Dermis blood vessel endothelial cell (primary cell): ENCODE measurements at regions not wholly inside any gene's neighbourhood (a gene's known extent, or its start where the extent isn't known, plus 50 kb on each side); places are given as distances from the start of the nearest gene placed in this dataset.

Experiments used
- DNase-seq: peaks from one replicate; pipeline ENCODE4 v3.0.0; 2010

DNA sequence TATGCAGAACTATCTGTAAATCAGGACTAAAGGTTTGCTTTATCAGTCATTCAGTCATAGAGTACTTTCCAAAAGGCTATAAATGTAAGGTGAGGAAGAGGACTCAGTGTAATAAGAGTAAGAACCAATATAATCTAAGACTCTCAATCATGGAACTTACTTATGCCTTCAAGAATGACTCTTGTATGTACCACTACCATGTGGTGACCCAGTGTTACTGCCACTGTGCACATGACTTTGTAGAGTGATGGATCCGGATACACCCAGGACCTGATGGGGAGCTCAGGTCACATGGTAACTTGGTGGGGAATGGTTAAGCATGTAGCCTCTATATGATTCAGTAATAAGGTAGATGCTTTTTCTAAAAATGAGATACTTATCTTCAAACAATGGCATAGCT lies 2099.8 kb downstream of the MRPL39 start:
- DNase-seq = no peak

DNA sequence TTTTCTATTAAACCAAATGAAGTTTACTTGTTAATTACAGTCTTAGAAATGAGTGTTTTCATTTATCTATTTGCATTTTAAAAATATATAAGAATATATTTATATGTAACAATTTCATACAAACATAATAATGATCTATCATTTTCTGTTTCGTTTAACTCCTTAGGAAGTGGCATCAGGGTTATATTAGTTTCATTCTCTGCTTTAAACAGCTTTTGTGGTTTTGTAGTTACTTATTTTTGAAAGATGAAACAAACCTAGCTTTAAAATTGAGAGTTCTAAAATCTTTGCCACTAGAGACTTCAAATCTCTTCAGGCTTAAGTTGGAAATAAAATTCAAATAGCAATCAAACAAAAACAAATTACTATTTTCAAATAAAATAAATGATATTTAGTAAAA lies 2110.6 kb downstream of the MRPL39 start:
- DNase-seq = no peak

GRCh38 chr21:23488245-23488644 lies 2119.0 kb downstream of the MRPL39 start:
- no peak for DNase-seq

GRCh38 chr21:23480591-23481270 lies 2126.6 kb downstream of the MRPL39 start:
- DNase-seq = no peak

DNA sequence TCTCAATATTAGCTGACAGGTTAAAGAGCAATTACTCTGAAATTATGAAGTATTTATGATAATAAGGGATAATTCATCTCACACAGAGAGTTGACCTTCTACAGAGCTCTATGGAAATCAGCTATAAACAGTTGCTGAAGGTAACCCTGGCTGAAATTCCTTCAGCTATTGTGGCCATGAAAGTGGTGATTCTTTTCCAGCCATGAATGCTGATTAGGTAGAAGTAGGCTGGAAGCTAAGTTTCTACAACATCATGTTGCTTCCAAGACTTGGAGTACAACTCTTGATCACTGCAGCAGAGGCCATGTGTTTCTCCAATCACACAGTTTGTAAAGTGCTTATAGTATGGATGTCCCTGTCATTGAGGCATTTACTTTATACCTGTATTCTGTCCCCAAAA lies 2128.9 kb downstream of the MRPL39 start:
- no peak for DNase-seq

DNA sequence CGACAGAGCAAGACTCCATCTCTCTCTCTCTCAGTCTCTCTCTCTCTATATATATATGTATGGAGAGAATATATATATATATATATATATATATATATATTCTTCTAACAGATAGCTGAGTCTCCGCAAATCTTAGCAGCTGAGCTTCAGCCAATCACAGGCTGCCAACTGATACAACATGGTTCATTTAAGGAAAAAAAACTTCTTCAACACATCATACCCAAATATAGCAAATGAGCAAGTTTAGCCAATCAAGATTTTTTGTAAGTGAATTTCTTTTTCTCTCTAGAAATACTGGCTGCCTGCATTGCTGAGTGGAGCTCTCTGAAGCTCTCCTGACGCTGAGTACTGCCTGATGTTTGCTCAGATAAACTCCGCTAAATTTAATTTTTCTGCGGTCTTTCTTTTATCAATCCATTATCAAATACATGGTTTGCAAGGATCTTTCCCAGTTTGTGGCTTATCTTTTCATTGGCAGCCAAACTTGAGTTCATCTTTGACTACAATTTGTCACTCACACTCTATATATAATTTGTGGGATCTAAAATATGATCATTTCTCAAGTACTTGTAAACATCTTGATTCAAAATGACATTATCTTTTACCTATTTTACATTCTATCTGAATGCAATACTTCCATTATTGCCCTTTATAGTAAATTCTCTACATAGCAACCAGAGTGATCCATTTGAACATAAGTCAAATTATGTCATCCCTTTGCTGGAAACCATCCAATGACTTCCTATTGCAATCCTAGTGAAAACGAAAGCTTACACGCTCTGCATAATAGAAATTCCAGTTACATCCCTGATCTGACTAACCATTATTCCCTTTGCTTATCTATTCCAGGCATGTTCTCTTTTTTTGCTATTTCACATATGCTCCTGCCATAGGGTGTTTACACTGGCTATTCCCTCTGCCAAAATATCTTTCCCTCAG lies 2131.7 kb downstream of the MRPL39 start:
- no peak for DNase-seq

DNA sequence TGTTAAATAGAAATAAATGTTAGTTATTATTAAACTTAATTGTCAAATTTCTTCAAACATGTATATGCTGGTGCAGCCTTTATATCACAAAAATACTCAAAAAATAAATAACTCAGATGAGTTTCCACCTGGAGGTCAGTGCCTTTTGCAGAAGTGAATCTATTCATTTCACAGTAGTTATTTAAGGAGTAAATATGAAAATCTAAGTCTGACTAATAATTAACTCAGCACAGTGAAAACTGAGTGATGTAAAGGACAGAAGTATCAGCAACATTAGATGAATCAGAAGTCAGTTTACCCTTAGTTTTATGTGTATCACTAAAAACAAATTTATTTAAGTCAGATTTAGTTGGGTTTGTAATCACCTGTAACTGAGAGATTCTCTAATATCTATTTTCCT lies 2135.4 kb downstream of the MRPL39 start:
- no peak for DNase-seq

GRCh38 chr21:23463365-23463764 lies 2143.9 kb downstream of the MRPL39 start:
- no peak for DNase-seq

DNA sequence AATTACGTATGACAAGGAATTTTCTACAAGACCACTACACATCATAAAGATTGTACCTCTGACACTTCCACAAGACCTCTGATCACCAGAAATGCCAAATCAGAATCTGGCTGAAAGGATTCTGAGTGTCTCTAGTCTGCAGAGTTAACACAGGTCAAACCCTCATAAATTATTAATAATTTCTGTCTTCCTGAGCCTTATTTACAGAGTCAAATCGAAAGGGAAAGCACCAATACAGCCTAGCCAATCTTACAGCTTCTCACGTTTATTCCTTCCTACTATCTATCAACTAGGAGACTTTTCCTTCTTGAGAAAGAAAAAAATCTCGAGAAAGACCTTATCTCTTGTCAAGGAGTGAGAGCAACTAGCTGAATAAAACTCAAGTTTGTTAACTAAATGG lies 2151.6 kb downstream of the MRPL39 start:
- DNase-seq = no peak

- no peak for DNase-seq
Measured at GRCh38 chr21:23452384-23453083, 2154.7 kb downstream of the MRPL39 start.

DNA sequence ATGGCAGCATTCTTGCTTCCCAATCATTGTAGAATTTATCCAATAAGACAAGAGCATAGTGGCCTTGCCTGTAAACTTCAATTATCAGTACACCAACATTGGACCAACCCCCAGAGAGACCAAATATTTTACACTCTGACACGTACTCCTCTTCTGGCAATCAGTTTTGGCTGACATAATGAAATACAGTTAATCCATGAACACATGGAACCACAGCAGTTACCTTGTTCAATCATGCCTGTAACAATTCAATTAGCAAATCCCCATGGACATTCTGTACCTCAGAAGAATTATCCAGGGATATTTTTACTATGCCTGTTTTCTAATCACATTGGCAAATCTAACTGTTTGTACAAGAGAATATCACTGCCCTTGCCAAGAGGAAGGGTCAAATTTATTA lies 2162.0 kb downstream of the MRPL39 start:
- DNase-seq = no peak

- DNase-seq = no peak
Measured at GRCh38 chr21:23438081-23438480, 2169.2 kb downstream of the MRPL39 start.

- no peak for DNase-seq
Measured at GRCh38 chr21:23402929-23403520, 2204.3 kb downstream of the MRPL39 start.

DNA sequence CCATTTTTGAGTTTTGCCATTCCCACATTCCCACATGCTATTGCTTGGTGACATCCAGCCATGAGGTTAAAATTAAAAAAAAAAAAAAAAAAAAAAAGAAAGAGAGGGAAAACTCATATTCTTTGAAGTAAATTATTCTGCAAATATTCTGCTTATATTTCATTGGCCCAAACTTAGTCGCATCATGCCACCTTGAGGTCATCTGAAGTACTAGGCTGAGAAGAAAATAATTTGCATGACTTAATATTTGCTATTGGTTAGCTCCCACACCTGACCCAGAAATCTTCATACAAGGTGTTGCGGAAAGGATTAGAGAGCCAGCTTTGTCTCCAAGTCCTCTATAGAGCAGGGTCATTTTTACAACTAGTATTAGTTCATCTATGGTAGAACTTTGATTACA lies 2206.0 kb downstream of the MRPL39 start:
- peak; percentile 24 for DNase-seq

DNA sequence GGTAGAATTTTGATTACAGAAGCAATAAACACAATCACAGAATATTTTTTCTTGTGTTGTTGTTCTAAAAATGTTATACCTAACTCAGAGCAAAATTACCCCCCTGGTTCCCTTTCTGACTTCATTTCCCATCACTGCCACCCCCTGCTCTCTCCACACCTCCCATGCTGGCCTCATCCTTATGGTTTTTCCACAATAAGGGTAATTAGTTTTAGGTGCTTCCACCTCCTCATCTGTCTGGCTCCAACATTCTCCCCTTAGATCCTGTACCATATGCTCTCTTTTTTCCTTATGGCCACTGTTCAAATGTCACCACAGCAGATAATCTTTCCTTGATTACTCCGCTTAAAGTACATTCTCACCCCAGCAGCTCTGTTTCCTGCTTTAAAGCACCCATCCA lies 2208.6 kb downstream of the MRPL39 start:
- DNase-seq = no peak

GRCh38 chr21:23394458-23394857 lies 2212.8 kb downstream of the MRPL39 start:
- DNase-seq = no peak

DNA sequence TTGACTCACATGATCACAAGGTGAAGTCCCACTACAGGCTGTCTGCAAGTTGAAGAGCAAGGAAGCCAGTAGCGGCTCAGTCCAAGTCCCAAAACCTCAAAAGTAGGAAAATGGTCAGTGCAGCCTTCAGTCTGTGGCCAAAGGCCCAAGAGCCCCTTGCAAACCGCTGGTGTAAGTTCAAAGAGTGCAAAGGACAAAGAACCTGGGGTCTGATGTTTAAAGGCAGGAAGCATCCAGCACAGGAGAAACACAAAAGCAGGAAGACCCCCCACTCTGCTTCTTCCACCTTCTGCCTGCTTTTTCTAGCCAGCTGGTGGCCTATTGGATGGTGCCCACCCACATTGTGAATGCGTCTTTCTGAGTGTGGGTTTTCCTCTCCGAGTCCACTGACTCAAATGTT lies 2222.6 kb downstream of the MRPL39 start:
- DNase-seq = no peak

DNA sequence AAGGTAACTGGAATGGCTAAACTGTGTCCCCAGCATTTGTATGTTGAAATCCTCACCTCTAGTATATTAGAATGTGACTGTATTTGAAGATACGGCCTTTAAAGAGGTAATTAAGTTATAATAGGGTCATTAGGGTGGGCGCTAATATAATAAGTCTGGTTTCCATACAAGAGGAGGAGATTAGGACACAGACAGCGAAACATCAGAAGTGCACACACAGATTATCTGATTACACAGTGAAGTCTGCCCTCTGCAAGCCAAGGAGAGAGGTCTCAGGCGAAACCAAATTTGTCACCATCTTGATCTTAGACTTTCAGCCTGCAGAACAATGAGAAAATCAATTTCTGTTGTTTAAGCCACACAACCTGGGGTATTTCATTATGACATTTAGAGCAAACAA lies 2233.1 kb downstream of the MRPL39 start:
- DNase-seq = no peak

DNA sequence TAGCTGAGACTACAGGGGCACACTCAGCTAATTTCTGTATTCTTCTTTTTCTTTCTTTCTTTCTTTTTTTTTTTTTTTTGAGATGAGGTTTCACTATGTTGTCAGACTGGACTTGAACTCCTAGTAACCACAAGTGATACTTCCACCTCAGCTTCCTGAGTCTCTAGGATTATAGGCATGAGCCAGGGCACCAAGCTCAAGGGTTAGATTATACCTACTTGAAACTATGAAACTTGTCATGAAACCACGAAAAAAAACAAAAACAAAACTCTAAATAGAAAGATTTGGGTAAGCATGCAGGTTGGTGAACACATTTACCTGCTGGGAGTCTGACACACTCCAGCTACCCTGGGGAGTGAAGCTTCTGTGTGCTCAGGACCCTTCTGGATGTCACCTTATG lies 2250.4 kb downstream of the MRPL39 start:
- no peak for DNase-seq

DNA sequence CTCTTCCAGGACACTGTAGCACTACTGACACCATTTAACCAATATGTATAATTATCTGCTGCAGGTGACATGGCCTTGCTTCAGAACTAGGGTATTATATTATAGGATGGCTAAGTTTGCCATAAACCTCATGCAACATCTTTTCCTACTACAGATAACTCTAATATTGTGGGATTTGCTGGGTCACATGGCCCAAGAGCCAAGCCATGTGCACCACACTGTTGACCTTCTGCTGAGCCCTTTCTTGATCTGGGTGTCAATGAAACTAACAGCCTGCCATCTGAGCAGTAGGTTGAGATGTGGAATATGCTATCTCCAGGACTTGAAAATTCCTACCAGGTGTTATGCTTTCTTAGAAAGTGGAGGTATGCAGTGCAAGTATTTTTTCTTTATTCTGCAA lies 2291.1 kb downstream of the MRPL39 start:
- no peak for DNase-seq

DNA sequence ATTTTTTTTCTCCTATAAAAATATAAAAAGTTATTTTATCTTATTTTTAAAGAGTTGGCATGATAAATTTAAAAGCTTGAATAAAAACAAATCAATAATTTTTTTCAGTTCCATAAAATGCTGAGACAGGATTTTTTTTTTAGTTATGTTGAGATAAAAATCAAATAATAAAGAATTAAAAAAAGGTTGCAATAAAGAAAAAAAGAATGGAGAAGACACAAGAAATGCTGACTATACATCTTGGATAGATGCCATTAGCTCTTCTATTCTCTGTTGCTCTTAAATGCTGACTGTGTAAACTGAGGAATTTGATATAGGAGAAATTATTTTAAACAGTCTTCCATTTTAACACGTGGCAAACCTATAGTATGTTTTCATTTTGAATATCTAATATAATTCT lies 2298.5 kb downstream of the MRPL39 start:
- DNase-seq = no peak

GRCh38 chr21:23307065-23307464 lies 2300.2 kb downstream of the MRPL39 start:
- no peak for DNase-seq

DNA sequence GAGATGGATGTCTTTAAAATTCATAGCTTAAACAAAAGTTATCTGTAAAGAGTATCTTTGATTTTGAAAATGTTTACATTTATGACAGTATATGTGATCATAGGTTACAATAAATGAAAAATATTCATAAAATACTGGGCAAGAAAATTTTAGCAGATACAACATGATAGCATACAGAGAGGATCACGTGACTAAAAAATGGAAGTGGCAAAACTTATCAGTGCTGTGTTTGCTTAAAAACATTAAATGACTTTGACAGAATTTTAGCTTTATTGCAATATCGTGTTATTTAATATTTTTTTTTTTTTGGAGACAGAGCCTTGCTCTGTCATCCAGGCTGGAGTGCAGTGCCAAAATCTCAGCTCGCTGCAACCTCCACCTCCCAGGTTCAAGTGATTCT lies 2294.1 kb downstream of the NCAM2 start:
- DNase-seq = no peak
